IMR-90 (cell line): ENCODE measurements at regions not wholly inside any gene's neighbourhood (a gene's known extent, or its start where the extent isn't known, plus 50 kb on each side); places are given as distances from the start of the nearest gene placed in this dataset.

Experiments used
- ATAC-seq: fragments of 200-7000 bp; cut with Tn5 transposase; 2 replicates; pipeline ENCODE4 v1.9.1; 2020; ENCODE audit warnings: low read depth, mild to moderate bottlenecking, moderate library complexity
- BruUV-seq: library from RNA; stranded (reverse); fragments of 400-500 nt; replicated peaks from 2 replicates; lab custom pipeline; 2021; lab: Mats Ljungman, UMichigan
- CTCF ChIA-PET: fragments of 300-600 bp; formaldehyde crosslinking; extraction: SDS; loops from one replicate; lab custom pipeline; 2021; ENCODE audit warnings: antibody characterized with exemption; lab: Yijun Ruan, JAX
- POLR2A ChIA-PET: fragments of 300-600 bp; sonication (Branson Sonifier 250); formaldehyde crosslinking; loops from one replicate; lab custom pipeline; 2022; ENCODE audit warnings: antibody characterized with exemption; ENCODE audit not compliant: unreplicated experiment; lab: Charles Lee
- DNase-seq: peaks from one replicate; pipeline ENCODE4 v3.0.0; 2013
- H2AFZ ChIP-seq: replicated peaks from 2 replicates; pipeline ENCODE3; 2013; ENCODE audit warnings: low read length, mild to moderate bottlenecking; ENCODE audit not compliant: poor library complexity
- H2AK5ac ChIP-seq: 2 replicates; pipeline ENCODE4 v1.6.1; 2013; ENCODE audit warnings: low read depth, low read length, inconsistent platforms
- H2AK9ac ChIP-seq: replicated peaks from 2 replicates; pipeline ENCODE3; 2013; ENCODE audit warnings: mild to moderate bottlenecking, low read depth, low read length, moderate library complexity; ENCODE audit not compliant: poor library complexity
- H2BK120ac ChIP-seq: 2 replicates; pipeline ENCODE4 v1.6.1; 2013; ENCODE audit warnings: low read depth, low read length, inconsistent platforms
- H2BK15ac ChIP-seq: 3 replicates; pipeline ENCODE4 v1.6.1; 2013; ENCODE audit warnings: low read depth, low read length, inconsistent platforms
- H2BK20ac ChIP-seq: 2 replicates; pipeline ENCODE4 v1.6.1; 2013; ENCODE audit warnings: low read depth, mild to moderate bottlenecking, inconsistent platforms, low read length, moderate library complexity
- H2BK5ac ChIP-seq: 2 replicates; pipeline ENCODE4 v1.6.1; 2013; ENCODE audit warnings: mild to moderate bottlenecking, low read depth, low read length, inconsistent platforms; ENCODE audit not compliant: poor library complexity, severe bottlenecking
- H3K14ac ChIP-seq: replicated peaks from 2 replicates; pipeline ENCODE4 v1.6.1; 2013; ENCODE audit warnings: low read depth, low read length, inconsistent platforms
- H3K18ac ChIP-seq: 2 replicates; pipeline ENCODE4 v1.6.1; 2013; ENCODE audit warnings: low read depth, low read length, control low read depth
- H3K23ac ChIP-seq: 2 replicates; pipeline ENCODE4 v1.6.1; 2013; ENCODE audit warnings: low read depth, low read length, inconsistent platforms
- H3K27ac ChIP-seq: 2 replicates; pipeline ENCODE4 v1.5.1; 2013; ENCODE audit warnings: mild to moderate bottlenecking, control low read depth, low read length; ENCODE audit not compliant: insufficient read depth
- H3K27me3 ChIP-seq: 2 replicates; pipeline ENCODE4 v1.6.1; 2013; ENCODE audit warnings: low read length; ENCODE audit not compliant: control insufficient read depth, insufficient read depth
- H3K36me3 ChIP-seq: 2 replicates; pipeline ENCODE4 v1.6.1; 2013; ENCODE audit warnings: low read length, mixed read lengths; ENCODE audit not compliant: control insufficient read depth, insufficient read depth
- H3K4ac ChIP-seq: 2 replicates; pipeline ENCODE4 v1.6.1; 2013; ENCODE audit warnings: low read depth, low read length, inconsistent platforms
- H3K4me1 ChIP-seq: 2 replicates; pipeline ENCODE4 v1.6.1; 2013; ENCODE audit warnings: low read length, mixed read lengths; ENCODE audit not compliant: control insufficient read depth, insufficient read depth
- H3K4me2 ChIP-seq: 2 replicates; pipeline ENCODE4 v1.6.1; 2013; ENCODE audit warnings: low read depth, mild to moderate bottlenecking, control low read depth, low read length, moderate library complexity
- H3K4me3 ChIP-seq: 2 replicates; pipeline ENCODE4 v1.5.1; 2013; ENCODE audit warnings: low read depth, mild to moderate bottlenecking, control low read depth, low read length, moderate library complexity; ENCODE audit not compliant: insufficient read depth
- H3K56ac ChIP-seq: 2 replicates; pipeline ENCODE4 v1.6.1; 2013; ENCODE audit warnings: low read length, inconsistent platforms; ENCODE audit not compliant: insufficient read depth; ENCODE audit errors: extremely low read depth
- H3K79me1 ChIP-seq, 2 experiments: 2 replicates each; pipeline ENCODE4 v1.6.1; 2013; ENCODE audit warnings: low read length in 2 of 2, inconsistent platforms in 1 of 2, low read depth in 1 of 2
- H3K9ac ChIP-seq: 2 replicates; pipeline ENCODE4 v1.6.1; 2013; ENCODE audit warnings: low read depth, low read length, control low read depth
- H3K9me1 ChIP-seq: 2 replicates; pipeline ENCODE4 v1.6.1; 2013; ENCODE audit warnings: low read length, inconsistent platforms; ENCODE audit not compliant: insufficient read depth
- H3K9me3 ChIP-seq: 2 replicates; pipeline ENCODE4 v1.6.1; 2013; ENCODE audit warnings: low read length; ENCODE audit not compliant: control insufficient read depth, insufficient read depth
- H4K20me1 ChIP-seq: 2 replicates; pipeline ENCODE4 v1.6.1; 2013; ENCODE audit warnings: low read length, inconsistent platforms; ENCODE audit not compliant: insufficient read depth
- H4K5ac ChIP-seq: 2 replicates; pipeline ENCODE4 v1.6.1; 2013; ENCODE audit warnings: mild to moderate bottlenecking, low read depth, low read length, control low read depth
- H4K8ac ChIP-seq, 2 experiments: 2 replicates each; pipeline ENCODE4 v1.6.1; 2013; ENCODE audit warnings: low read depth in 2 of 2, low read length in 2 of 2, control low read depth in 1 of 2, inconsistent platforms in 1 of 2
- H4K91ac ChIP-seq: 2 replicates; pipeline ENCODE4 v1.6.1; 2013; ENCODE audit warnings: low read depth, low read length, inconsistent platforms; ENCODE audit not compliant: insufficient read depth
- CEBPB ChIP-seq: IDR thresholded peaks from 2 replicates; pipeline ENCODE4 v1.6.1; 2012; ENCODE audit warnings: low read depth, low read length, improper control_type of control experiment
- MAZ ChIP-seq: IDR thresholded peaks from 2 replicates; pipeline ENCODE4 v1.6.1; 2012; ENCODE audit warnings: low read depth, mild to moderate bottlenecking, low read length, improper control_type of control experiment, moderate library complexity, borderline replicate concordance
- RCOR1 ChIP-seq: IDR thresholded peaks from 2 replicates; pipeline ENCODE4 v1.6.1; 2012; ENCODE audit warnings: mild to moderate bottlenecking, low read length, improper control_type of control experiment; ENCODE audit not compliant: insufficient replicate concordance
- WGBS, 2 experiments: methylation state at CpG; one replicate each; pipeline versions ENCODE4 v1.1.5 to v1.1.7; 2013; ENCODE audit warnings: missing lambda C conversion rate in 2 of 2; ENCODE audit not compliant: insufficient read length in 1 of 2; ENCODE audit errors: extremely low coverage in 2 of 2; 5-methylcytosine and 5-hydroxymethylcytosine counted together
- dilution Hi-C: fragments of 300-500 bp; cut with HindIII; formaldehyde crosslinking; loops from one replicate; pipeline ENCODE4 v1.14.3; 2018; ENCODE audit warnings: low sequenced_read_pairs; ENCODE audit not compliant: unreplicated experiment
- in situ Hi-C: fragments of 300-500 bp; cut with MboI; formaldehyde crosslinking; loops from 3 replicates; pipeline ENCODE4 v1.14.3; 2019; ENCODE audit warnings: low sequenced_read_pairs, inconsistent platforms, mixed read lengths
- intact Hi-C: fragments of 100-400 bp; cut with micrococcal nuclease; formaldehyde crosslinking; loops from 2 replicates; pipeline ENCODE4 v1.10.0; 2022
- TF ChIP-seq, protein P1 (sequence below): conservative IDR thresholded peaks from 2 replicates; pipeline ENCODE4 v1.5.1; 2012; ENCODE audit warnings: mild to moderate bottlenecking, low read depth, low read length, improper control_type of control experiment

DNA sequence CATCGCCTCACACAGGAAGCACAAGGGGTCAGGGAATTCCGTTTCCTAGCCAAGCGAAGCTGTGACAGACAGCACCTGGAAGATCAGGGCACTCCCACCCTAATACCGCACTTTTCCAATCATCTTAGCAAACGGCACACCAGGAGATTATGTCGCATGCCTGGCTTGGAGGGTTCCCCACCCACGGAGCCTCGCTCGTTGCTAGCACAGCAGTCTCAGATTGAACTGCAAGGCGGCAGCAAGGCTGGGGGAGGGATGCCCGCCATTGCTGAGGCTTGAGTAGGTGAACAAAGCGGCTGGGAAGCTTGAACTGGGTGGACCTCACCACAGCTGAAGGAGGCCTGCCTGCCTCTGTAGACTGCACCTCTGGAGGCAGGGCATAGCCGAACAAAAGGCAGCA, 384.8 kb downstream of the CNTN6 start:
- H3K36me3 ChIP-seq: no peaks in the 10 kb centered on the region
- no peak overlapping the region for H2BK20ac ChIP-seq
- H3K23ac ChIP-seq: no peak overlapping the region
- no peak overlapping the region for H3K4me3 ChIP-seq
- no peak overlapping the region for H3K4me2 ChIP-seq
- no peak overlapping the region for H3K4ac ChIP-seq
- H2BK15ac ChIP-seq: no peak overlapping the region
- no peaks in the 10 kb centered on the region for H3K79me1 ChIP-seq
- BruUV-seq: no TSS peak
- H3K9me3 ChIP-seq: peaks cover 7% of the 10 kb centered on the region
- no peak overlapping the region for H3K9ac ChIP-seq
- dilution Hi-C loops: no loop called here
- H3K14ac ChIP-seq: no peak overlapping the region
- no peak for ATAC-seq
- WGBS, 2 experiments: 25% methylated on average over 3 of the region's 13 CpGs; no CpG with 5 or more reads in 1 of the 2 experiments
- no peak overlapping the region for H2AFZ ChIP-seq
- no peak overlapping the region for H2AK5ac ChIP-seq
- POLR2A ChIA-PET: no interaction called here
- H3K56ac ChIP-seq: no peak overlapping the region
- TF ChIP-seq RCOR1 (no peak), MAZ (no peak), CEBPB (no peak)
- TF ChIP-seq, protein P1, sequence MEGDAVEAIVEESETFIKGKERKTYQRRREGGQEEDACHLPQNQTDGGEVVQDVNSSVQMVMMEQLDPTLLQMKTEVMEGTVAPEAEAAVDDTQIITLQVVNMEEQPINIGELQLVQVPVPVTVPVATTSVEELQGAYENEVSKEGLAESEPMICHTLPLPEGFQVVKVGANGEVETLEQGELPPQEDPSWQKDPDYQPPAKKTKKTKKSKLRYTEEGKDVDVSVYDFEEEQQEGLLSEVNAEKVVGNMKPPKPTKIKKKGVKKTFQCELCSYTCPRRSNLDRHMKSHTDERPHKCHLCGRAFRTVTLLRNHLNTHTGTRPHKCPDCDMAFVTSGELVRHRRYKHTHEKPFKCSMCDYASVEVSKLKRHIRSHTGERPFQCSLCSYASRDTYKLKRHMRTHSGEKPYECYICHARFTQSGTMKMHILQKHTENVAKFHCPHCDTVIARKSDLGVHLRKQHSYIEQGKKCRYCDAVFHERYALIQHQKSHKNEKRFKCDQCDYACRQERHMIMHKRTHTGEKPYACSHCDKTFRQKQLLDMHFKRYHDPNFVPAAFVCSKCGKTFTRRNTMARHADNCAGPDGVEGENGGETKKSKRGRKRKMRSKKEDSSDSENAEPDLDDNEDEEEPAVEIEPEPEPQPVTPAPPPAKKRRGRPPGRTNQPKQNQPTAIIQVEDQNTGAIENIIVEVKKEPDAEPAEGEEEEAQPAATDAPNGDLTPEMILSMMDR: no peak
- H2BK5ac ChIP-seq: no peak overlapping the region
- H3K9me1 ChIP-seq: no peaks in the 10 kb centered on the region
- H4K91ac ChIP-seq: no peak overlapping the region
- no peaks in the 10 kb centered on the region for H3K27me3 ChIP-seq
- in situ Hi-C loops: no loop called here
- no peak overlapping the region for H3K18ac ChIP-seq
- H3K27ac ChIP-seq: no peak overlapping the region
- DNase-seq: no peak
- H2BK120ac ChIP-seq: no peak overlapping the region
- no peak overlapping the region for H4K5ac ChIP-seq
- no peak overlapping the region for H2AK9ac ChIP-seq
- no peaks in the 10 kb centered on the region for H3K4me1 ChIP-seq
- no peaks in the 10 kb centered on the region for H4K20me1 ChIP-seq
- intact Hi-C loops: no loop called here
- CTCF ChIA-PET: no interaction called here
- no peak overlapping the region for H4K8ac ChIP-seq
